GM19452 (cell line): ENCODE measurements at regions not wholly inside any gene's neighbourhood (a gene's known extent, or its start where the extent isn't known, plus 50 kb on each side); places are given as distances from the start of the nearest gene placed in this dataset.

Source experiments
- ATAC-seq: cut with Tn5 transposase; IDR thresholded peaks from one replicate; pipeline ENCODE4 v1.9.1; 2021; ENCODE audit not compliant: unreplicated experiment

- ATAC-seq = no peak
Measured at GRCh38 chr1:199719156-199719842, 308.2 kb upstream of the NR5A2 start.

GRCh38 chr1:199720496-199720895 lies 307.0 kb upstream of the NR5A2 start:
- ATAC-seq = no peak

- no peak for ATAC-seq
Measured at GRCh38 chr1:199721001-199721400, 306.5 kb upstream of the NR5A2 start.

- ATAC-seq = no peak
Measured at GRCh38 chr1:199723250-199723956, 304.1 kb upstream of the NR5A2 start.

GRCh38 chr1:199724049-199724448 lies 303.5 kb upstream of the NR5A2 start:
- no peak for ATAC-seq

- no peak for ATAC-seq
Measured at GRCh38 chr1:199725002-199725565, 302.4 kb upstream of the NR5A2 start.

GRCh38 chr1:199727682-199728081 lies 299.8 kb upstream of the NR5A2 start:
- no peak for ATAC-seq

GRCh38 chr1:199728345-199728744 lies 299.2 kb upstream of the NR5A2 start:
- ATAC-seq = no peak

GRCh38 chr1:199733125-199733524 lies 294.4 kb upstream of the NR5A2 start:
- ATAC-seq = no peak

GRCh38 chr1:199734186-199734585 lies 293.3 kb upstream of the NR5A2 start:
- no peak for ATAC-seq

- no peak for ATAC-seq
Measured at GRCh38 chr1:199735660-199736059, 291.9 kb upstream of the NR5A2 start.

GRCh38 chr1:199736646-199737045 lies 290.9 kb upstream of the NR5A2 start:
- ATAC-seq = no peak

GRCh38 chr1:199741586-199741985 lies 285.9 kb upstream of the NR5A2 start:
- ATAC-seq = no peak

- ATAC-seq = no peak
Measured at GRCh38 chr1:199742547-199742946, 285.0 kb upstream of the NR5A2 start.

GRCh38 chr1:199743227-199743626 lies 284.3 kb upstream of the NR5A2 start:
- no peak for ATAC-seq

GRCh38 chr1:199746666-199747384 lies 280.7 kb upstream of the NR5A2 start:
- ATAC-seq = no peak

GRCh38 chr1:199747984-199748383 lies 279.5 kb upstream of the NR5A2 start:
- no peak for ATAC-seq

- ATAC-seq = no peak
Measured at GRCh38 chr1:199751506-199751905, 276.0 kb upstream of the NR5A2 start.

- ATAC-seq = no peak
Measured at GRCh38 chr1:199751962-199752687, 275.4 kb upstream of the NR5A2 start.

- ATAC-seq = no peak
Measured at GRCh38 chr1:199752688-199753027, 274.9 kb upstream of the NR5A2 start.

GRCh38 chr1:199753513-199753912 lies 274.0 kb upstream of the NR5A2 start:
- ATAC-seq = no peak
